ENCODE measurements at regions not wholly inside any gene's neighbourhood (a gene's known extent, or its start where the extent isn't known, plus 50 kb on each side); places are given as distances from the start of the nearest gene placed in this dataset.

GRCh38 chr3:18044971-18045880 lies 302.8 kb upstream of the TBC1D5 start:
- no peak for DNase-seq (ENCODE audit: low read depth in 2 of 2)

- no peak for DNase-seq (ENCODE audit: low read depth in 2 of 2)
Observed at GRCh38 chr3:18044191-18044590, 301.8 kb upstream of the TBC1D5 start.

- DNase-seq (ENCODE audit: low read depth in 2 of 2): no peak
Observed at GRCh38 chr3:18036450-18036815, 294.0 kb upstream of the TBC1D5 start.

- DNase-seq (ENCODE audit: low read depth in 2 of 2): no peak
Observed at GRCh38 chr3:18035641-18036449, 293.4 kb upstream of the TBC1D5 start.

- no peak for DNase-seq (ENCODE audit: low read depth in 2 of 2)
Observed at GRCh38 chr3:18033581-18034108, 291.2 kb upstream of the TBC1D5 start.

GRCh38 chr3:18030371-18030870 lies 288.0 kb upstream of the TBC1D5 start:
- DNase-seq (ENCODE audit: low read depth in 2 of 2): no peak

GRCh38 chr3:18027161-18027939 lies 284.9 kb upstream of the TBC1D5 start:
- no peak for DNase-seq (ENCODE audit: low read depth in 2 of 2)

GRCh38 chr3:18024715-18025114 lies 282.3 kb upstream of the TBC1D5 start:
- DNase-seq (ENCODE audit: low read depth in 2 of 2): no peak

GRCh38 chr3:18019161-18019495 lies 276.7 kb upstream of the TBC1D5 start:
- no peak for DNase-seq (ENCODE audit: low read depth in 2 of 2)

GRCh38 chr3:18018491-18019160 lies 276.2 kb upstream of the TBC1D5 start:
- no peak for DNase-seq (ENCODE audit: low read depth in 2 of 2)

GRCh38 chr3:18016366-18016765 lies 273.9 kb upstream of the TBC1D5 start:
- no peak for DNase-seq (ENCODE audit: low read depth in 2 of 2)

GRCh38 chr3:18012933-18013332 lies 270.5 kb upstream of the TBC1D5 start:
- no peak for DNase-seq (ENCODE audit: low read depth in 2 of 2)

- no peak for DNase-seq (ENCODE audit: low read depth in 2 of 2)
Observed at GRCh38 chr3:18012436-18012835, 270.0 kb upstream of the TBC1D5 start.

GRCh38 chr3:18011387-18011786 lies 269.0 kb upstream of the TBC1D5 start:
- no peak for DNase-seq (ENCODE audit: low read depth in 2 of 2)

GRCh38 chr3:18010001-18010400 lies 267.6 kb upstream of the TBC1D5 start:
- no peak for DNase-seq (ENCODE audit: low read depth in 2 of 2)

- no peak for DNase-seq (ENCODE audit: low read depth in 2 of 2)
Observed at GRCh38 chr3:18008706-18009368, 266.4 kb upstream of the TBC1D5 start.

GRCh38 chr3:18007980-18008379 lies 265.5 kb upstream of the TBC1D5 start:
- no peak for DNase-seq (ENCODE audit: low read depth in 2 of 2)

GRCh38 chr3:17995769-17996168 lies 253.3 kb upstream of the TBC1D5 start:
- no peak for DNase-seq (ENCODE audit: low read depth in 2 of 2)

GRCh38 chr3:17994167-17994566 lies 251.7 kb upstream of the TBC1D5 start:
- no peak for DNase-seq (ENCODE audit: low read depth in 2 of 2)

GRCh38 chr3:17990390-17990789 lies 248.0 kb upstream of the TBC1D5 start:
- DNase-seq (ENCODE audit: low read depth in 2 of 2): no peak

GRCh38 chr3:17986348-17986816 lies 244.0 kb upstream of the TBC1D5 start:
- no peak for DNase-seq (ENCODE audit: low read depth in 2 of 2)
